B cell (primary cell): ENCODE measurements at regions not wholly inside any gene's neighbourhood (a gene's known extent, or its start where the extent isn't known, plus 50 kb on each side); places are given as distances from the start of the nearest gene placed in this dataset.

Experiments
- ATAC-seq: fragments of 200-7000 bp; cut with Tn5 transposase; one replicate; pipeline ENCODE4 v1.10.0; 2021; ENCODE audit warnings: low read depth, mild to moderate bottlenecking, moderate number of reproducible peaks, moderate library complexity
- CTCF ChIA-PET: fragments of 350-600 bp; sonication (Branson Sonifier 250); formaldehyde crosslinking; loops from one replicate; lab custom pipeline; 2021; ENCODE audit warnings: antibody characterized with exemption, inconsistent platforms; lab: Charles Lee
- POLR2A ChIA-PET: fragments of 350-600 bp; sonication (Branson Sonifier 250); formaldehyde crosslinking; loops from one replicate; lab custom pipeline; 2021; ENCODE audit warnings: antibody characterized with exemption; lab: Charles Lee
- DNase-seq: peaks from one replicate; pipeline ENCODE4 v3.0.0; 2013
- H2AFZ ChIP-seq: 2 replicates; pipeline ENCODE4 v1.6.1; 2012; ENCODE audit warnings: mild to moderate bottlenecking, low read depth, low read length; ENCODE audit not compliant: insufficient read depth, poor library complexity, severe bottlenecking
- H3K27ac ChIP-seq, 2 donors: 1 replicate in 1 of 2; 2 replicates in 1 of 2; pipeline ENCODE4 v1.5.1; 2012 to 2013; ENCODE audit warnings: low read length in 2 of 2, mild to moderate bottlenecking in 2 of 2, moderate library complexity in 1 of 2
- H3K27me3 ChIP-seq, 4 experiments: fragments of 200-600 bp in 1 of 4; sonication (generic) in 1 of 4; replicated peaks in 1 of 4; 1 replicate in 2 of 4; 2 replicates in 2 of 4; pipeline versions ENCODE4 v1.6.1 to v1.7.0; 2013 to 2016; ENCODE audit warnings: low read length in 3 of 4, mild to moderate bottlenecking in 2 of 4, mixed read lengths in 1 of 4, moderate library complexity in 1 of 4; ENCODE audit not compliant: insufficient read depth in 4 of 4, control insufficient read depth in 3 of 4; ENCODE audit errors: control extremely low read depth in 1 of 4
- H3K36me3 ChIP-seq, 2 experiments: replicated peaks in 1 of 2; 1 replicate in 1 of 2; 2 replicates in 1 of 2; pipeline versions ENCODE4 v1.6.1 to v1.7.1; 2013; ENCODE audit warnings: low read length in 1 of 2; ENCODE audit not compliant: insufficient read depth in 2 of 2, control insufficient read depth in 1 of 2; ENCODE audit errors: control extremely low read depth in 1 of 2, extremely low read depth in 1 of 2
- H3K4me1 ChIP-seq, 2 donors: fragments of 200-600 bp in 1 of 2; sonication (generic) in 1 of 2; 1 replicate in 1 of 2; 2 replicates in 1 of 2; pipeline versions ENCODE4 v1.5.1 to v1.6.1; 2013 to 2017; ENCODE audit warnings: low read length in 2 of 2; ENCODE audit not compliant: control insufficient read depth in 2 of 2, insufficient read depth in 2 of 2
- H3K4me2 ChIP-seq: replicated peaks from 2 replicates; pipeline ENCODE3; 2012; ENCODE audit warnings: mild to moderate bottlenecking, low read depth, low read length; ENCODE audit not compliant: poor library complexity, severe bottlenecking
- H3K4me3 ChIP-seq, 5 experiments: fragments of 200-600 bp in 1 of 5; sonication (generic) in 1 of 5; 1 replicate in 3 of 5; 2 replicates in 2 of 5; pipeline versions ENCODE4 v1.5.1 to v1.7.0; 2011 to 2016; ENCODE audit warnings: low read length in 4 of 5, mild to moderate bottlenecking in 4 of 5, low read depth in 2 of 5, control low read depth in 1 of 5, moderate library complexity in 1 of 5; ENCODE audit not compliant: insufficient read depth in 1 of 5; ENCODE audit errors: control extremely low read depth in 1 of 5, extremely low read depth in 1 of 5
- H3K79me2 ChIP-seq: fragments of 200-600 bp; sonication (generic); one replicate; pipeline ENCODE4 v1.6.0; 2016; ENCODE audit warnings: low read length; ENCODE audit not compliant: control insufficient read depth, insufficient read depth
- H3K9ac ChIP-seq: fragments of 200-600 bp; sonication (generic); 2 replicates; pipeline ENCODE4 v1.6.1; 2017; ENCODE audit warnings: mild to moderate bottlenecking, low read length, moderate library complexity
- H3K9me3 ChIP-seq, 3 donors: one replicate each; pipeline versions ENCODE4 v1.6.1 to v1.7.1; 2013; ENCODE audit warnings: low read length in 2 of 3; ENCODE audit not compliant: control insufficient read depth in 2 of 3, insufficient read depth in 1 of 3; ENCODE audit errors: control extremely low read depth in 1 of 3
- H4K20me1 ChIP-seq: 2 replicates; pipeline ENCODE4 v1.6.0; 2012; ENCODE audit warnings: mild to moderate bottlenecking, low read length; ENCODE audit not compliant: insufficient read depth, control insufficient read depth, poor library complexity, severe bottlenecking
- H3K27ac Mint-ChIP-seq: one replicate; pipeline ENCODE4 v1.8.0; 2021; ENCODE audit warnings: mixed read lengths
- H3K27me3 Mint-ChIP-seq: one replicate; pipeline ENCODE4 v1.8.0; 2021; ENCODE audit warnings: mixed read lengths
- H3K4me1 Mint-ChIP-seq: one replicate; pipeline ENCODE4 v1.8.0; 2021; ENCODE audit warnings: mixed read lengths
- H3K4me3 Mint-ChIP-seq: one replicate; pipeline ENCODE4 v1.8.0; 2021; ENCODE audit warnings: mixed read lengths
- H3K9me3 Mint-ChIP-seq: one replicate; pipeline ENCODE4 v1.8.0; 2022; ENCODE audit warnings: mixed read lengths; ENCODE audit not compliant: insufficient read depth
- CTCF ChIP-seq: fragments of 200-600 bp; IDR thresholded peaks from one replicate; pipeline ENCODE4 v1.8.0; 2022; ENCODE audit warnings: antibody characterized with exemption, mild to moderate bottlenecking
- EZH2 ChIP-seq: IDR thresholded peaks from 2 replicates; pipeline ENCODE4 v1.6.1; 2012; ENCODE audit warnings: borderline replicate concordance, low read depth, mild to moderate bottlenecking, moderate library complexity, low read length; ENCODE audit not compliant: insufficient read depth, poor library complexity, severe bottlenecking
- WGBS: methylation state at CpG from one replicate; pipeline ENCODE4 v1.1.5; 2013; ENCODE audit warnings: missing lambda C conversion rate; ENCODE audit not compliant: insufficient coverage; 5-methylcytosine and 5-hydroxymethylcytosine counted together
- intact Hi-C: fragments of 100-400 bp; cut with micrococcal nuclease; formaldehyde crosslinking; loops from one replicate; pipeline ENCODE4 v1.10.0; 2022

DNA sequence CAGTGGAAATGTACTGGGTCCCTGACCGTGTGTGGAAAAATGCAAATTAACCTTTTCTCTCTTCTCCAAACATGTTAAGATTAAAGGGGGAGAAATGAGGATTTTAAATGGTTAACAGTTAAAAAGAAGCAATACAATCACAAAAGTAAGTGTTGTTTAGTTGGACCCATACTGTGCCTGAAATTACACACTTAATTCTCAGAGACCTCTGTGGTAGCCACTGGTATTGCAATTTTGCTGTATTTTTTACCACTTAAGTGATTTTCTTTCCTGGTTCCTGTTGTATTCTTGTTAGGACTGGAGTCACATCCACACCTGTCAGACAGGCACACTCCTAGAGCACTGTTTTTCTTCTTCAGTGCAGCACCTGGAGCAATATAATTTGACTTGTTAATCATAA, 179.6 kb upstream of the PDGFD start:
- Histone ChIP-seq H3K4me3 (no peak overlapping the region), H3K27me3 (no peaks in the 10 kb centered on the region), H3K9ac (no peak overlapping the region), H3K9me3 (peaks cover 0 to 1% (median 0%) of the 10 kb centered on the region in 3 donors), H3K36me3 (no peaks in the 10 kb centered on the region), H3K27ac (no peak overlapping the region), H3K4me2 (no peak overlapping the region), H3K4me1 (no peaks in the 10 kb centered on the region), H2AFZ (no peak overlapping the region), H3K79me2 (no peaks in the 10 kb centered on the region), H4K20me1 (no peaks in the 10 kb centered on the region)
- Mint-ChIP-seq H3K27me3 (no peaks in the 10 kb centered on the region), H3K9me3 (no peaks in the 10 kb centered on the region), H3K4me1 (peaks cover 9% of the 10 kb centered on the region), H3K27ac (no peak overlapping the region), H3K4me3 (no peak overlapping the region)
- DNase-seq, result no peak
- TF ChIP-seq CTCF (peak; percentile 51), EZH2 (no peak)
- intact Hi-C loops, result no loop called here
- ATAC-seq, result no peak
- CTCF ChIA-PET, result no interaction called here
- WGBS, result no CpG with 5 or more reads among the region's 1 CpG
- POLR2A ChIA-PET, result no interaction called here

DNA sequence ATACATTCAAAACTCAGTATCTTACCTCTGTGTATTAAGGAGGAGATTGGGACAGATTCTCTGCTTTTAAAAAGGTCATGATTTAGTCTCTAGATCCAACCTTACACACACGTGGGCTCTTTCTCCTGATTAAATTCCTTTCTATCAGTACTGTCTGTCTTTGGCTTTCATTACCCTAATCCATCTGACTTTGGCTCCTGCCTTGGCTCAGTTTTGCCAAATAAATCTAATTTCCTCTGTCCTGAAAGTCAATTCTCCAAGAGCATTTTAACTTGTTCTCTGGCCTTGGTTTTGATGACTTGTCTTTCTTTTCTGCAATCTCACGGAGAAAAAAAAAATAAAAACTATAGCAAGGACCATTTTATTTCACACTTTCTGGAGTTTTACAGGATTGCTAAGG, 176.6 kb upstream of the PDGFD start:
- Histone ChIP-seq H3K9ac (no peak overlapping the region), H2AFZ (no peak overlapping the region), H4K20me1 (no peaks in the 10 kb centered on the region), H3K36me3 (no peaks in the 10 kb centered on the region), H3K9me3 (no peaks in the 10 kb centered on the region), H3K79me2 (no peaks in the 10 kb centered on the region), H3K4me2 (no peak overlapping the region), H3K27ac (no peak overlapping the region), H3K4me3 (no peak overlapping the region), H3K4me1 (no peaks in the 10 kb centered on the region), H3K27me3 (no peaks in the 10 kb centered on the region)
- ATAC-seq (no peak), DNase-seq (no peak)
- Mint-ChIP-seq H3K27me3 (no peaks in the 10 kb centered on the region), H3K4me3 (no peak overlapping the region), H3K27ac (no peak overlapping the region), H3K9me3 (no peaks in the 10 kb centered on the region), H3K4me1 (peaks cover 9% of the 10 kb centered on the region)
- TF ChIP-seq CTCF, result no peak
- TF ChIP-seq EZH2, result no peak
- ChIA-PET CTCF (no interaction called here), POLR2A (no interaction called here)
- WGBS, result 88% methylated on average over 1 of the region's 2 CpGs
- intact Hi-C loops, result no loop called here
